Lower lobe of right lung (tissue), 2 donors: ENCODE measurements at regions not wholly inside any gene's neighbourhood (a gene's known extent, or its start where the extent isn't known, plus 50 kb on each side); places are given as distances from the start of the nearest gene placed in this dataset.

ENCODE experiments used
- ATAC-seq, 2 donors: fragments of 200-7000 bp; cut with Tn5 transposase; one replicate each; pipeline ENCODE4 v1.9.1; 2020 to 2022; ENCODE audit warnings: mild to moderate bottlenecking in 2 of 2, moderate library complexity in 2 of 2
- DNase-seq: peaks from one replicate; pipeline ENCODE4 v3.0.0-alpha.2; 2020
- H3K27ac ChIP-seq: fragments of 200-600 bp; one replicate; pipeline ENCODE4 v1.8.0; 2022
- H3K27me3 ChIP-seq: fragments of 200-600 bp; one replicate; pipeline ENCODE4 v1.8.0; 2022; ENCODE audit warnings: low read depth
- H3K36me3 ChIP-seq: fragments of 200-600 bp; one replicate; pipeline ENCODE4 v1.8.0; 2022; ENCODE audit warnings: mild to moderate bottlenecking
- H3K4me1 ChIP-seq: fragments of 200-600 bp; one replicate; pipeline ENCODE4 v1.8.0; 2022
- H3K4me3 ChIP-seq: fragments of 200-600 bp; one replicate; pipeline ENCODE4 v1.8.0; 2022; ENCODE audit warnings: mild to moderate bottlenecking
- H3K9me3 ChIP-seq: fragments of 200-600 bp; one replicate; pipeline ENCODE4 v1.8.0; 2022
- intact Hi-C: fragments of 100-400 bp; cut with DNase I; formaldehyde crosslinking; loops from one replicate; pipeline ENCODE4 v1.11.0; 2022
- TF ChIP-seq, protein P1 (sequence below): fragments of 200-600 bp; IDR thresholded peaks from one replicate; pipeline ENCODE4 v1.8.0; 2022; ENCODE audit warnings: antibody characterized with exemption, mild to moderate bottlenecking
- donor health status: DM: no; HTN: yes; CAD: no; lungs with severe emphysema.

GRCh38 chr17:68197997-68198930 lies 49.6 kb upstream of the AMZ2 start:
- Histone ChIP-seq H3K36me3 (no peaks in the 10 kb centered on the region), H3K4me3 (peak overlapping the region; percentile 49), H3K9me3 (no peaks in the 10 kb centered on the region), H3K27me3 (peaks cover 55% of the 10 kb centered on the region), H3K4me1 (peaks cover 53% of the 10 kb centered on the region), H3K27ac (no peak overlapping the region)
- intact Hi-C loops, result no loop called here
- ATAC-seq (peak; percentile 34 to 35), DNase-seq (no peak)
- TF ChIP-seq, protein P1, sequence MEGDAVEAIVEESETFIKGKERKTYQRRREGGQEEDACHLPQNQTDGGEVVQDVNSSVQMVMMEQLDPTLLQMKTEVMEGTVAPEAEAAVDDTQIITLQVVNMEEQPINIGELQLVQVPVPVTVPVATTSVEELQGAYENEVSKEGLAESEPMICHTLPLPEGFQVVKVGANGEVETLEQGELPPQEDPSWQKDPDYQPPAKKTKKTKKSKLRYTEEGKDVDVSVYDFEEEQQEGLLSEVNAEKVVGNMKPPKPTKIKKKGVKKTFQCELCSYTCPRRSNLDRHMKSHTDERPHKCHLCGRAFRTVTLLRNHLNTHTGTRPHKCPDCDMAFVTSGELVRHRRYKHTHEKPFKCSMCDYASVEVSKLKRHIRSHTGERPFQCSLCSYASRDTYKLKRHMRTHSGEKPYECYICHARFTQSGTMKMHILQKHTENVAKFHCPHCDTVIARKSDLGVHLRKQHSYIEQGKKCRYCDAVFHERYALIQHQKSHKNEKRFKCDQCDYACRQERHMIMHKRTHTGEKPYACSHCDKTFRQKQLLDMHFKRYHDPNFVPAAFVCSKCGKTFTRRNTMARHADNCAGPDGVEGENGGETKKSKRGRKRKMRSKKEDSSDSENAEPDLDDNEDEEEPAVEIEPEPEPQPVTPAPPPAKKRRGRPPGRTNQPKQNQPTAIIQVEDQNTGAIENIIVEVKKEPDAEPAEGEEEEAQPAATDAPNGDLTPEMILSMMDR, result no peak
